ENCODE measurements at regions not wholly inside any gene's neighbourhood (a gene's known extent, or its start where the extent isn't known, plus 50 kb on each side); places are given as distances from the start of the nearest gene placed in this dataset.
"Not testable (repeated sequence)": the region's sequence is repeated elsewhere in the genome, so short reads cannot be mapped to it uniquely, and the experiment has no call there.

DNA sequence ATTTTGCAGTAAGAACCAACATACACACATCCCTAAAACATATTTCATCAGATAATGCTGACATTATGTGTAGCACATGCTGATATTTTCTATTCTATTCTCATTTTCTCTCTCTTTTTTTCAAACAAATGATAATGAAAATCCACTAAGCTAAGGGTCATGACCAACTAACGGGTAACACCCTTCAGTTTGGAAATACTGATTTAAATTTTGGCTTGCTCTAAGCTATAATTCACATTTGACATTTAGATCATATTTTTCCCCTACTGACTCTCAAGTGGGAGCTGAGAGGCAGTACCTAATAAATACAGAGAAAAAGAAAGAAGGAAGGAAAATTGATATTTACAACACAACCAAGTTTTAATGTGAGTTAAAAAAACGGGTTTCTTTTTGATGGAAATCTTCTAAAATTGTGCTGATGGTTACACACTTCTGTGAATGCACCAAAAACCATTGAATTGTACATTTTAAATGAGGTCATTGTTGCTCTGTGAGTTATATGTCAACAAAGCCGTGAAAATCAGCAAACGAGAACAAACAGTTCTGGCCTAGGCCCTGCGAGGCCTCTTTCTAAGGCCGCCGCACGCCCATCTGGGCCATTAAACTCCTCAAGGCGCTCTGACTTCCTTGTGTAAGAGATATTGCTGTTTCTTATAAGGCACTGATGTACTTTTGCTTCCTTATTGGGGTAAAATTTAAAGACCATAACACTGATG lies 124.2 kb downstream of the GALR1 start:
- DNase-seq (ENCODE audit: low read depth): no peak

- DNase-seq (ENCODE audit: low read depth): no peak
Observed at GRCh38 chr18:77374446-77374805, 124.8 kb downstream of the GALR1 start.

- no peak for DNase-seq (ENCODE audit: low read depth)
Observed at GRCh38 chr18:77376043-77376732, 126.5 kb downstream of the GALR1 start.

- no peak for DNase-seq (ENCODE audit: low read depth)
Observed at GRCh38 chr18:77376733-77377094, 127.1 kb downstream of the GALR1 start.

GRCh38 chr18:77377813-77378212 lies 128.2 kb downstream of the GALR1 start:
- DNase-seq (ENCODE audit: low read depth): no peak

- no peak for DNase-seq (ENCODE audit: low read depth)
Observed at GRCh38 chr18:77379976-77380509, 130.4 kb downstream of the GALR1 start.

GRCh38 chr18:77380695-77381094 lies 131.0 kb downstream of the GALR1 start:
- DNase-seq (ENCODE audit: low read depth): no peak

DNA sequence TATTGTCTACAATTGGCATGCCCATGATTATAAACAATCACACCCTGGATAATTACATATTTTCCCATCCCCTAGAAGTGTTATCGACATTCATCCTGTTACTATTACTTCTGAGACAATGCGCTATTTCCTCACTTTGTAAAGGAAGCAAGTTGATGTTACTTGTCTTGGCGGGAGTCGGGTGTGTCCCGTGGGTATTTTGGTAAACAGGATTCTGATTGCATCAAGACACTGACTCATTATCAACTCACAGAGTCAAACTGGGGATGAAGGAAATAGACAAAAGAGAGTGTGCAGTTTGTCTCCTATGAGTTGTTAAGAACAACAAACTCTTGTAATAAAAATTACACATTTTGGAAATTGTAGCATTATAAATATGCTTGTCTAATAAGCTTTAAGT lies 142.7 kb downstream of the GALR1 start:
- DNase-seq (ENCODE audit: low read depth): no peak

- DNase-seq (ENCODE audit: low read depth): no peak
Observed at GRCh38 chr18:77393519-77393918, 143.9 kb downstream of the GALR1 start.

DNA sequence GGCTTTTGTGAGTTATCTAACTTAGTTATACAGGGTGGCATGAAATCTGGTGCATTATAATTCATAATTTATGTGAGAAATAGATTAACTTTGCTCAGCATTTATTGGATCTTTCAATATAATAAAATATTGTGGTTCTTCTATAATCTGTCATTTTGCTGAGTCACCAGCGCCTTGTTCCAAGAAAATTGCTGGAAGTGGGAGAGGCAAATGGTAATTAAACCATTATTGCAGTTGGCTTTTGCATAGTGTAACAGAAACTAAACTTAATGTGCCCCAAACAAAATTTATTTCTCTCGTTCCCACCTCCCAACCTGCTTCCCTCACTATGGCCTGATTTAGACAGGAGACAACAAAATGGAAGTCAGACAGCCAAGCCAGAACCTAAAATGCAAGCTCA lies 146.3 kb downstream of the GALR1 start:
- DNase-seq (ENCODE audit: low read depth): no peak

DNA sequence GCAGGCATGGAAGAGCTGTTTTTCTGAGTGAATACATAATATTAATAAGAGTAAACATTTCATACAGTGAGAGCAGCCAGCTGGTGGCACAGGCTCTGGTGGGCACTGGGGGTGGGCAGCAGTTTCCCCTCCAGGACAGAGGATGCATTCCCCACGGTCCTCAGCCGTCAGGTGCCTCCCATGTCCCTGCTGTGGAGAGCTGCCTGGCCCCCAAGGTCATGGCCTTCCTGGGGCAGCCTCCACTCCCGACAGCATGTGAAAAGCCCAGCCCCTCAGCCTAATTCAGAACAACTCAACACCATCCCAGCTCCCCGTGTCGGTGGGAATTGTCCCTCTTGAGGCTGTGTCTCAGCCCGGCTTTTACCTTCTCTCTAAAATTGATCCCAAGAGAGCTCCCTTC lies 147.4 kb downstream of the GALR1 start:
- DNase-seq (ENCODE audit: low read depth): no peak

DNA sequence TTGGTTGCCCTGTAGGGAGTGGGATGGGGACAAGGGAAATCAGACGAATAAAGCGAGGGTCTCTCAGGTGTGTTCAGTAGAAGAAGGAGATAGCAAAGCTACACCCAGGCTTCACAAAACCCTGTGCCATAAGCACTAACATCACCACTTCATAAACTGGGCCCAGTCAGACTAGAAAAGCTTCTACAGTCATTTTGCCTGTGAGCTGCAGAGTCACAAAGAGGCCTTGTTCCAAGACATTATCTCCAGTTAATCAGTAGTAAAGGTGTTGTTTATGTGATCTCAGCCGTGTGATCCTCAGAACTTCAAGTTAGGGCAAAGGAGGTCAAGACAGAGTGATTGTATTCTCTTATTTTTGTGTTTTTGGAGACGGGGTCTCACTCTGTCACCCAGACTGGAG lies 148.0 kb downstream of the GALR1 start:
- no peak for DNase-seq (ENCODE audit: low read depth)

DNA sequence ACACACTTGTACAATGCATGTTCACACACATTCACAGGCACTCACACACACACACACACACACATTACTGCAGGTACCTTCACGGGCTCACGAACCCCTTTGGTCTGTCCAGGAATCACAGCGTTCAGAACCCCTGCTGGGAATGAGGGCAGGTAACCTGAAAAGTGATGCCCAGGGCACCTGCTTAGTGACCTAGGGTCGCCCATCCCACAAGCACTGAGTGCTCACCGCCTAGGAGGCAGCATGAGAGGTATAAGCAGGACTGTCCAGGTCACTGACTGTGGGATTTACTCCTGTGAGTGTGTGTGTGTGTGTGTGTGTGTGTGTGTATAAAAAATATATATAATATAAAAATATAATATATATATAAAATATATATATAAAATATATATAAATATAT lies 150.9 kb downstream of the GALR1 start:
- DNase-seq (ENCODE audit: low read depth): no peak

DNA sequence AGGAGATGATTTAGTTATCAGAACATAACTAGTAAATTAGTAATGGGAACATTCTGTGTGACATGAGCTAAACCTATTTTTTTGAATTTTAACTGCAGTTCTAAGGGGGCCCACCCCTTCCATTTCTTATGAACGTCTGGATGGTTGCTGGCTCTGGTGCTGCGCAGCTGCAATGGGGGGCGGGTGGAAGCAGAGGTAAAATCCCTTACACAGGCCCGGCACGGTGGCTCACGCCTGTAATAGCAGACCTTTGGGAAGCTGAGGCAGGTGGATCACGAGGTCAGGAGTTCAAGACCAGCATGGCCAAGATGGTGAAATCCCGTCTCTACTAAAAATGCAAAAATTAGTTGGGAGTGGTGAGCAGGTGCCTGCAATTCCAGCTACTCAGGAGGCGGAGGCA lies 151.5 kb downstream of the GALR1 start:
- no peak for DNase-seq (ENCODE audit: low read depth)

GRCh38 chr18:77403969-77404535 lies 154.4 kb downstream of the GALR1 start:
- no peak for DNase-seq (ENCODE audit: low read depth)

DNA sequence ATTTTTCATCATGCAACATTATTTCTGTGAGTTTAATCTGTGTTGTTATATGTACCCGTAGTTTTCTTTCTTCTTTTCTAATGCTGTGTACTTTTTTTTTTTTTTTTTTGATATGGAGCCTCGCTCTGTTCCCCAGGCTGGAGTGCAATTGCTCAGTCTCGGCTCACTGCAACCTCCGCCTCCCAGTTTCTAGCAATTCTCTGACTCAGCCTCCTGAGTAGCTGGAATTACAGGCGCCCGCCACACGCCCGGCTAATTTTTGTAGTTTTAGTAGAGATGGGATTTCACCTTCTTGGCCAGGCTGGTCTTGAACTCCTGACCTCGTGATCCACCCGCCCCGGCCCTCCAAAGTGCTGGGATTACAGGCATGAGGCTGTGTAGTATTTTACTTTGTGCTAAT lies 155.4 kb downstream of the GALR1 start:
- DNase-seq (ENCODE audit: low read depth): no peak

- no peak for DNase-seq (ENCODE audit: low read depth)
Observed at GRCh38 chr18:77407733-77408132, 158.1 kb downstream of the GALR1 start.

DNA sequence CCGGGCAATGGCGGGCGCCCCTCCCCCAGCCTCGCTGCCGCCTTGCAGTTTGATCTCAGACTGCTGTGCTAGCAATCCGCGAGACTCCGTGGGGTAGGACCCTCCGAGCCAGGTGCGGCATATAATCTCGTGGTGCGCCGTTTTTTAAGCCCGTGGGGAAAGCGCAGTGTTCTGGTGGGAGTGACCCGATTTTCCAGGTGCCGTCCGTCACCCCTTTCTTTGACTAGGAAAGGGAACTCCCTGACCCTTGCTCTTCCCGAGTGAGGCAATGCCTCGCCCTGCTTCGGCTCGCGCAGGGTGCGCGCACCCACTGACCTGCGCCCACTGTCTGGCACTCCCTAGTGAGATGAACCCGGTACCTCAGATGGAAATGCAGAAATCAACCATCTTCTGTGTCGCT lies 171.9 kb downstream of the GALR1 start:
- DNase-seq (ENCODE audit: low read depth): not testable (repeated sequence)

- no peak for DNase-seq (ENCODE audit: low read depth)
Observed at GRCh38 chr18:77422974-77423867, 173.6 kb downstream of the GALR1 start.

DNA sequence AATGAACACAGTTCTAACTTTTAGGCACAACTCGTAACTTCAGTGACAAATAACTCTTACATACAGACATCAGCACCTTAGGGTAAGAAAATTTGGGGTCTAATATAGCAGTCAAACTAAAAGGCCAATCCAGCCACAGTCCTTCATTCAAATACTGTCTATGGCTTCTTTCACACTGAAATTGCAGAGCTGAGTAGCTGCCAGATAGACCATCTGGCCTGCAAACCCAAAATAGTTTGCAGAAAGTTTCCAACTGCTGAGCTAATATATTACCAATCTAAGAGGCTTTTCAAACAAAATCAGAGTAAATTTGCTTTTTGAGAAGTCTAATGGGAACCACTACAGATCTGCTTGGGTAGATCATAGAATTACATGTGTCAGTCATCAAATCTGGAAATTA lies 183.4 kb downstream of the GALR1 start:
- no peak for DNase-seq (ENCODE audit: low read depth)

- DNase-seq (ENCODE audit: low read depth): no peak
Observed at GRCh38 chr18:77439888-77440287, 190.2 kb downstream of the GALR1 start.

GRCh38 chr18:77442393-77442792 lies 192.7 kb downstream of the GALR1 start:
- DNase-seq (ENCODE audit: low read depth): no peak
